Parathyroid adenoma (tissue), 2 donors: ENCODE measurements at regions not wholly inside any gene's neighbourhood (a gene's known extent, or its start where the extent isn't known, plus 50 kb on each side); places are given as distances from the start of the nearest gene placed in this dataset.
"Not testable (repeated sequence)": the region's sequence is repeated elsewhere in the genome, so short reads cannot be mapped to it uniquely, and the experiment has no call there.

Experiments used
- H2AFZ ChIP-seq: fragments of 300-600 bp; sonication (generic); one replicate; pipeline ENCODE4 v1.7.0; 2017; ENCODE audit warnings: antibody characterized with exemption, mild to moderate bottlenecking
- H3K27ac ChIP-seq: fragments of 300-600 bp; sonication (generic); one replicate; pipeline ENCODE4 v1.7.0; 2017
- H3K27me3 ChIP-seq: fragments of 300-600 bp; sonication (generic); one replicate; pipeline ENCODE4 v1.7.0; 2017; ENCODE audit warnings: low read length; ENCODE audit not compliant: control insufficient read depth, insufficient read depth
- H3K36me3 ChIP-seq: fragments of 300-600 bp; sonication (generic); one replicate; pipeline ENCODE4 v1.7.0; 2017; ENCODE audit warnings: low read length; ENCODE audit not compliant: control insufficient read depth, insufficient read depth
- H3K4me1 ChIP-seq: fragments of 300-600 bp; sonication (generic); one replicate; pipeline ENCODE4 v1.7.0; 2017; ENCODE audit warnings: control low read depth
- H3K4me2 ChIP-seq: fragments of 300-600 bp; sonication (generic); one replicate; pipeline ENCODE4 v1.7.0; 2017; ENCODE audit warnings: low read length
- H3K4me3 ChIP-seq: fragments of 300-600 bp; sonication (generic); one replicate; pipeline ENCODE4 v1.7.0; 2017; ENCODE audit warnings: low read depth, low read length
- H3K79me2 ChIP-seq: fragments of 300-600 bp; sonication (generic); one replicate; pipeline ENCODE4 v1.7.0; 2017; ENCODE audit warnings: control low read depth
- H3K9ac ChIP-seq: fragments of 300-600 bp; sonication (generic); one replicate; pipeline ENCODE4 v1.7.0; 2017; ENCODE audit warnings: mild to moderate bottlenecking
- H3K9me3 ChIP-seq: fragments of 300-600 bp; sonication (generic); one replicate; pipeline ENCODE4 v1.7.0; 2017; ENCODE audit warnings: low read length; ENCODE audit not compliant: control insufficient read depth
- TF ChIP-seq, protein P1 (sequence below): fragments of 300-600 bp; sonication (generic); IDR thresholded peaks from one replicate; pipeline ENCODE4 v1.7.0; 2017; ENCODE audit warnings: antibody characterized with exemption, mild to moderate bottlenecking
- donor health status: primary hyperparathyroidism.

GRCh38 chr14:105615986-105616801 lies 89.8 kb downstream of the TMEM121 start:
- not testable (repeated sequence) for H3K27ac ChIP-seq

GRCh38 chr14:105616802-105617192 lies 90.4 kb downstream of the TMEM121 start:
- Histone ChIP-seq H3K79me2 (no peaks in the 10 kb centered on the region), H3K27ac (no peak overlapping the region), H3K27me3 (no peaks in the 10 kb centered on the region), H2AFZ (no peak overlapping the region), H3K9ac (no peak overlapping the region), H3K4me3 (no peak overlapping the region), H3K4me1 (no peaks in the 10 kb centered on the region), H3K9me3 (no peaks in the 10 kb centered on the region), H3K4me2 (no peak overlapping the region), H3K36me3 (no peaks in the 10 kb centered on the region)
- TF ChIP-seq, protein P1, sequence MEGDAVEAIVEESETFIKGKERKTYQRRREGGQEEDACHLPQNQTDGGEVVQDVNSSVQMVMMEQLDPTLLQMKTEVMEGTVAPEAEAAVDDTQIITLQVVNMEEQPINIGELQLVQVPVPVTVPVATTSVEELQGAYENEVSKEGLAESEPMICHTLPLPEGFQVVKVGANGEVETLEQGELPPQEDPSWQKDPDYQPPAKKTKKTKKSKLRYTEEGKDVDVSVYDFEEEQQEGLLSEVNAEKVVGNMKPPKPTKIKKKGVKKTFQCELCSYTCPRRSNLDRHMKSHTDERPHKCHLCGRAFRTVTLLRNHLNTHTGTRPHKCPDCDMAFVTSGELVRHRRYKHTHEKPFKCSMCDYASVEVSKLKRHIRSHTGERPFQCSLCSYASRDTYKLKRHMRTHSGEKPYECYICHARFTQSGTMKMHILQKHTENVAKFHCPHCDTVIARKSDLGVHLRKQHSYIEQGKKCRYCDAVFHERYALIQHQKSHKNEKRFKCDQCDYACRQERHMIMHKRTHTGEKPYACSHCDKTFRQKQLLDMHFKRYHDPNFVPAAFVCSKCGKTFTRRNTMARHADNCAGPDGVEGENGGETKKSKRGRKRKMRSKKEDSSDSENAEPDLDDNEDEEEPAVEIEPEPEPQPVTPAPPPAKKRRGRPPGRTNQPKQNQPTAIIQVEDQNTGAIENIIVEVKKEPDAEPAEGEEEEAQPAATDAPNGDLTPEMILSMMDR: no peak

More at GRCh38 chr14:105615986-105616801, 89.8 kb downstream of the TMEM121 start:
- not testable (repeated sequence) for H3K79me2 ChIP-seq, H3K36me3 ChIP-seq, H3K4me1 ChIP-seq, H3K27me3 ChIP-seq, H2AFZ ChIP-seq, H3K9me3 ChIP-seq, H3K9ac ChIP-seq, H3K4me3 ChIP-seq, H3K4me2 ChIP-seq

GRCh38 chr14:105617201-105617777 lies 90.9 kb downstream of the TMEM121 start:
- Histone ChIP-seq H3K9ac (no peak overlapping the region), H3K4me2 (no peak overlapping the region), H3K4me3 (no peak overlapping the region), H3K4me1 (no peaks in the 10 kb centered on the region), H3K79me2 (no peaks in the 10 kb centered on the region), H3K36me3 (no peaks in the 10 kb centered on the region), H3K9me3 (no peaks in the 10 kb centered on the region), H3K27ac (no peak overlapping the region), H2AFZ (no peak overlapping the region), H3K27me3 (no peaks in the 10 kb centered on the region)
- TF ChIP-seq, protein P1: no peak

DNA sequence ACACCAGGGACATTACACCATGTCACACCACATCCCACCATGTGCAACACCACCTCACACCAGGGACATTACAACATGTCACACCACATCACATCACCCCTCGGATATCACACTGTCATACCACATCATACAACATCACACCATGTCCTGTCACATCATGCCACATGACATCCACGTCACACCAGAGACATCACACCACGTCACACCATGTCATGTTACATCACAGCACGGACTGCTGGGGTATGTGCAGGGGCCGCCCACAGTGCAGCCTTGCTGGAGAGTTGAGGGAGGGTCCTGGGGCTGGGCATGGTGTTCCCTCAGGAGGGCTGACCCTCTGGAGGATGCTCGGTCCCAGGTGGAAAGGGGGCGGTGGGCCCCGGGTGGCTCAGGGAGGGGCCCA lies 91.4 kb downstream of the TMEM121 start:
- H2AFZ ChIP-seq, H3K36me3 ChIP-seq, H3K4me1 ChIP-seq, H3K27me3 ChIP-seq, H3K9me3 ChIP-seq, H3K9ac ChIP-seq, H3K27ac ChIP-seq, H3K4me3 ChIP-seq, H3K4me2 ChIP-seq, H3K79me2 ChIP-seq: not testable (repeated sequence)

DNA sequence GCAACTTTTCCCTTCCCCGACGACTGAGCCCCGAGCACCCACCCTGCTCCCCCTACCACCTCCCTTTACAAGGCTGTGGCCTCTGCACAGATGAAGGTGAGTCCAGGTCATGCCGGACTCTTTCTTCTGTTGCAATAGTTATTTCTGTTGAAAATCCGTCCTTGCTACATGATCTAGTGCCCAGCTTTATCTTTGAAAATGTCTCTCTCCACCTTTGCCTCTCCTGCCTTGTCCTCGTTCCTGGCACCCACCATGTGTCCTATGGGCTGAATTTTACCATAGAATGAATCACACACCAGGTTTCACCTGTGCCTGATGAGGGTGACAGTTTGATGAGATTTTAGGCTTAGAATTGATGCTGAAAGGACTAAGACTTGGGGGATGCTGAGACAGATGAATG lies 92.9 kb downstream of the TMEM121 start:
- H3K27me3 ChIP-seq, H3K4me2 ChIP-seq, H3K27ac ChIP-seq, H3K9me3 ChIP-seq, H3K79me2 ChIP-seq, H3K4me1 ChIP-seq, H3K36me3 ChIP-seq, H3K9ac ChIP-seq, H3K4me3 ChIP-seq, H2AFZ ChIP-seq: not testable (repeated sequence)

DNA sequence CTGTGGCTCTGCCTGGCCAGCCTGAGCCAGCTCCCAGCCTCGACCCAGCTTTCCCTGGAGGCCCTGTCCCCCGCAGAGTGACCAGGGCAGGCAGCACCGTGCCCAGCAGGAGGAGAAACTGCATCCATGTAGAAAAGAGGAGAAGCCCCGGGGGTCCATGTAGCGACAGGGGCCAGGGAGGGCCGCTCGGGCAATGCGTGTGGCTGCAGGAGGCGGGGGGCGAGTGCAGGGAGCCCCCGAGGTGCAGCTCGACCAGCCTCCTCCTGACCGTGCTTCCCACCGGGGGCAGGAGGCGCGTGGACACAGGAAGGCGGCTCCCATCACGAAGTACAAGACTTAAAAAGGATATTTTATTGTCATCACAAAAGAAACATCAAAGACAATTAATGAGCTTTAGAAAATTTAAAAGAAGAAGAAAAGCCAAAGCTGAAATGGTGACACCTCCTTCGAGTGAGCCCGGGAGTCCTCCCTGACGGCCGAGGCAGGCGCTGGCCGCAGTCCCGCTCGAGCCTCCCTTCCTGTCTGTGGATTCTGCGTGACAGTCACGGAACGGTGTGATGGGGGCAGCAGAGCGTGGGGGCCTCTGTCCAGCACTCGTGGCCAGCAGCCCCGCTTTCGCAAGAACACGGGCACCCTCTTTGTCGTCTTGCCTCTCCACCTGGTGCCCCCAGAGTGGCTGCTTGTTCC lies 93.9 kb downstream of the TMEM121 start:
- not testable (repeated sequence) for H3K27ac ChIP-seq, H3K4me2 ChIP-seq, H3K36me3 ChIP-seq, H3K9ac ChIP-seq, H3K79me2 ChIP-seq, H3K4me1 ChIP-seq, H3K4me3 ChIP-seq, H2AFZ ChIP-seq, H3K27me3 ChIP-seq, H3K9me3 ChIP-seq

DNA sequence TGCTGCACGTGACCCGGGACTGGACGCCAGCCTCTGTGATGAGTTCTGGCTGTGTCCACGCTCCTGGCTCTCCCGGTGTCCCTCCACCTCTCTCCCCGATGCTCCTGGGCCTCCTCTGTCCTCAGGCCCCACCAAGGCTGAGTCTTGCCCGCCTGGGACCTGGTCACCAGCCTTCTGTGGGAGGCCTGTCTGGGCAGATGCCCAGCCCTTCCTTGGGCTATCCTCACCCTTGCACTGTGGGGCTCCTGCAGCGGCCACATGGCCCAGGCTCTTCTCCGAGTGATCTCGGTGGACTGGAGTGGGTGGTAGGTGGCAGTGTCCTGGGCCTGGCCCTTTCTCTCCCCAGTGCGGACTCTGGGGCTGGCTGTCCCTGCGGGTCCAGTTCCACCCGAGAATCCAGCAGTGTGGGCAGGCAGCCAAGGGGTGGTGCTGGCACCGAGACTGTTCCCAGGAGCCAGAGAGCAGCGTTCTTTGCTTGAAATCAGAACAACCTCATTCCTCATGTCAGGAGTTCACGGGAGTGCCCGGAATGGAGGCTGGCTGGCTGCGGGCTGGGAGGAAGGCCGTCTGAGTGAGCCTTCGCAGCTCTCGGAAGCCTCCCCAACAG lies 94.6 kb downstream of the TMEM121 start:
- H3K4me3 ChIP-seq, H3K4me2 ChIP-seq, H3K36me3 ChIP-seq, H3K9me3 ChIP-seq, H3K27me3 ChIP-seq, H2AFZ ChIP-seq, H3K27ac ChIP-seq, H3K9ac ChIP-seq, H3K79me2 ChIP-seq, H3K4me1 ChIP-seq: not testable (repeated sequence)

DNA sequence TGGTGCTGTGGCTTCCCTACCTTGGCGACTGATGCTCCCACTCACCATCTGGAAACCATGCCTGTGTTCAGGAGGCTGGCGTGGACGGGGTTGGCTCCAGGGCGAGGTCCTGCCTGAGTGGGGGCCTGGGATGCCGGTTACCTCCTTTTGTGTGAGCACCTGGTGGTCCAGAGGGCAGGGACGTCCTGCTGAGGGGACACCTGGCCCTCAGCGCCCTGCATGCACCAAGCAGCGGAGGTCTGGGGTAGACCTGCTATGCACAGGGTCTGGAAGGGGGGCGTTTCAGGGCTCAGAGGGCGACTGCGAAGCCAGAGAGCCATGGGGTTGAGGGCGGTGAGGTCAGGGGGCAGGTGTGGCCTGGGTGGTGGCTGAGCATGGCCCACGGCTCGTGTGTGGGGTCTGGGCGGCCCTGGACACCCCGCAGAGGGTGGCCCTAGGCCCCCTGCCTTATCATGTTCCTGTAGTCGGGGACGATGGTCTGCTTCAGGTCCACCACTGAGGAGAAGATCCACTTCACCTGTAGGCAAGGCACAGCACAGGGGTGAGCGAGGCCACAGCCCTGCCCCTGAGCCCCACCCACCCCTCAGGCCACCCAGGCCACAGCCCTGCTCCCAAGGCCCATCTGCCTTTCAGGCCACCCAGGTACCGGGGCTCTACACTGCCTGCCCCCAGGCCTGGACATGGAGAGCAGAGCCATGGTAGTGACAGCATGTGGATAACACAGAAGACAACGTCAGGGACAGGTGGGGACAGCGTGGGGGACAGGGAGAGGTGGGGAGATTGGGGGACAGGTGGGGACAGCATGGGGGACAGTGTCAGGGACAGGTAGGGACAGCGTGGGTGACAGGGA lies 95.3 kb downstream of the TMEM121 start:
- H3K4me2 ChIP-seq, H3K9ac ChIP-seq, H3K36me3 ChIP-seq, H3K9me3 ChIP-seq, H3K4me3 ChIP-seq, H3K79me2 ChIP-seq, H3K27ac ChIP-seq, H3K4me1 ChIP-seq, H2AFZ ChIP-seq, H3K27me3 ChIP-seq: not testable (repeated sequence)
